ENCODE measurements at regions not wholly inside any gene's neighbourhood (a gene's known extent, or its start where the extent isn't known, plus 50 kb on each side); places are given as distances from the start of the nearest gene placed in this dataset.

DNA sequence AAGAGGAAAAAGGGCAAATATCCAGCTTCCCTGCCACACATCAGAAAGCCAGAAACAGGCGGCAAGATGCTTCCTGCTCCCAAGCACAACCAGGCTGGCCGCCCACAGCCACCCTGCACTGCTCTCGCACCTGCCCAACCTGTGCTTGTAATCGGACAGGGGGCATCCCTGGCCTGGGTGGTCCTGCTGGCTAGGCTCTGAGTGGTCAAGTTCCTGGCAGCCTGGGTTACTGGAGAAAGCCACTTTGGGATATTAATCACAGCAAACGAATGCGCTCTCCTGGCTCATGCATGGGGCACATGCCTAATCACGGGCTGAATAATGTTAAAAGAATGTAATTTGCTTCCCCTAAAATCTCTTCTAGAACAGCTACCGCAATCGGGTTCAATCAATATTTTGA lies 442.4 kb downstream of the MCTP2 start:
- DNase-seq (ENCODE audit: insufficient read length, low spot score): no peak
- FAIRE-seq: no peak

- DNase-seq (ENCODE audit: insufficient read length, low spot score) (no peak), FAIRE-seq (no peak)
Observed at GRCh38 chr15:94674296-94674695, 442.9 kb downstream of the MCTP2 start.

GRCh38 chr15:94677202-94677790 lies 445.9 kb downstream of the MCTP2 start:
- FAIRE-seq: no peak
- no peak for DNase-seq (ENCODE audit: insufficient read length, low spot score)

DNA sequence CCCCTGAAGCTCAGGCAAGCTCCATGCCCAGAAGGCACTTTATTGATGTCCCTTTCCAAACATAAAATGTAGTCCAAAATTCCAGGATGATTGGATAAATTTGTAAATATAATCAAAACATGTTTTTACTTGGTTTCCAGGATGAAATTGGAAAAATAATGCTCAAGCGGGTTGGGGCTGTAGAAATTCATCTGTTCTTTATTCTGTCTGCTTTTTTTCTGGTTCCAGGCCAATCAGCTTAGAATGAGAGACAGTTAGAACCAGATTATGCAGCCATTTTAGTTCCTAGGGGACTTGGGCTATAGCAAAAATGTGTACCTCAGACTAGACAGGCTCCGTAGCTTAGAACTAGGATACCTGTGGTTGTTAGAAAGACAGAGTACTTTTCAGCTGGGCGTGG lies 450.8 kb downstream of the MCTP2 start:
- FAIRE-seq (no peak), DNase-seq (ENCODE audit: insufficient read length, low spot score) (no peak)

- no peak for FAIRE-seq
- no peak for DNase-seq (ENCODE audit: insufficient read length, low spot score)
Observed at GRCh38 chr15:94683902-94684301, 452.5 kb downstream of the MCTP2 start.

DNA sequence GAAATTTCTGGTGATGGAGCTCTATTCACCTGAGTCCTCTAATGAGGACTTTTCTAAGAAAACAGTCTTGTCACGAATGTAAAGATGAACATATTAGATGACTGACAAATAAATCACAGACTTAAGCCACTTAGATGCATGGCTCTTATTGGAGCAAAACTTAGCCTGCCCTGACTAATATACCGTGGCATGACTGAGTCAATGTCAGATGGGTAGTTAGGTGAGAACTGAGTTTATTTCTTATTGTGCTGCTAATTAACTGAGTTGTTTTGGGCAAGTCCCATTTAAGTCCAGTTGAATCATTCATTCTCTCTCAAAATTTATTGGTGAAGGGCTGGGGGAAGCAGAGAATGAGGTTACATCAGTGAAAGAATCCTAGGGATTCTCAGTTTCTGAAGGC lies 459.8 kb downstream of the MCTP2 start:
- no peak for FAIRE-seq
- DNase-seq (ENCODE audit: insufficient read length, low spot score): no peak

DNA sequence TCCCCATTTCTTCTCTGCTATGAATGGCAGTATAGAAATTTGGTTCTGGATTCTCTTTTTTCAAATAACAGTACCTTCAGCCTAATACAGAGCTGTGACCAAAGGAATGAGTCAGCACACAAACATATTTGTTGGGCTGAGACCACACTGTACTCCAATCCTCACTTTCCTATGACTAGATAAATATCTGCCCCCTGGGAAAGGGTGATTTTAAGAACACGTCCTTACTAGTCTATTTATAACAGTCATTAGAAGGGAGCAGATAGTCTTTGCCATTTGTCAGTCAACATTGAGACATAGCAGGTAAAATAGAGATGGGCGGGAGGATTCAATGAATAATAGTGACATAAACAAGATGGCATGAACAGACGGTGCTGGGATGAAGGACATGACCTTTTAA lies 461.3 kb downstream of the MCTP2 start:
- FAIRE-seq (no peak), DNase-seq (ENCODE audit: insufficient read length, low spot score) (no peak)

DNA sequence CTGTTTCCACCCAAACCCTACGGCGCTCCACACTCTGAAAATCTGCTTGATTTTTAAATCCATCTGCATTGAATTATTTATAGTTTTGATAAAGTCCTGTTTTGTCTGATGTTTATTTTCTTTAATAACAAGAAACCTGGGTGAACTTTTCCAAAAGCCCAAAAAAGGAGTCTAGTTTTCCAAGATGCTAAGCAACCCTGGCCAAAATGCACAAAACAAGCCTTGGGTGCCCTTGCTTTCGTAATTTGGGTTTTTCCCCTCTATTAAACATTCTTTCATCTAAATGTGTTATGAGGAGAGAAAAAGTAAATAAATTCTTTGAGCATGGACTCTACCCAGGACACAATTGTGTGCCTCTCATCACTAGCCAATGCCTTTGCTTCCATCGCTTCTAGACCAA lies 468.9 kb downstream of the MCTP2 start:
- DNase-seq (ENCODE audit: insufficient read length, low spot score): no peak
- FAIRE-seq: no peak

DNA sequence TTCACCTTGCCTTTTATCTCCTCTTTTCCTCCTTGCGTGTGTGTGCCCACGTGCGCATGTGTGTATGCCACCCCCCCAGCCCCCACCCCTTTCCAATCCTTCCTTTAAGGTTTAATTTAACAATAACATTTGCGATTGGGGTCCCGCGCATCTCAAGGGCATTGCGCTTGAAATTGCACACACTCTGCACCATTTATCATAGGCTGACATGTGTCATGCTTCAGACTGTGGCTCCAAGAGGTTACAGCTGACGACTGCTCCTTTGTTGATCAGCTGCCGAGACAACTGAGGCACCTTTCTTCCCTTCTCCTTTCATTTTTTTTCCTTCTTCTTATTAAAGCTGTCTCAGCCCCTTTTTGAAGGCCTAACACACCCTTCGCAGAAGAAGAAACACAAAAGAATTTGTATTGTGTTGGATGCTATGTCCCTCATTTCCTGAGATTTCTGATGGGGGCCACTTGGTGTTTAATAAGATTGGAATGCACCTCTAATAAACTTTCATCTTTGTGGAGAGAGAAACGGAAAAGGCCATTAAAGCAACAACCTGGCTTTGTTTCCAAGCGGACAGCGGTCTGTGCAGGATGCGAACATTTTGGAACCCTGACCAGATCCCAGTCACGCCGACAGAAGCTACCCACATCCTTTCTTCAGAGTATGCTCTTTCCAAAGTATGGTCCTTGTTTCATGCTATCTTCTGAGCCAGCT lies 470.1 kb downstream of the MCTP2 start:
- FAIRE-seq: no peak

DNA sequence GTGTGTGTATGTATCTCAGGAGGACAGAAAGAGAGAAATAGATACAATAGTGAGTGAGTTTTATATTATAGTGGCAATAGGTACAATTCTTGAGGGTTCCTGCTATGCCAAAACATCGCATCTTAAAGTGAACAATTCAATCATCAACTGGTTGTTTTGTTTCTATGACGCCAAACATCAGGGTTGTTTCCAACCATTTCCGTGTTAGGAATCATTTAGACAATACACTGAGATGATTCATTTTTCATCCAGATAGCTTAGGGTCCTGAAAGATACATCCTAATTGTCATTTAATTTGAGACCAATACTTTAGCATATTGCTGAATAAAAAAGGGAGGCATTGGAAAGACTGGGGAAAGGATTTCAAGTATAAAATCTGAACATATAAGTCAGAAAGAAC lies 472.2 kb downstream of the MCTP2 start:
- no peak for FAIRE-seq
- DNase-seq (ENCODE audit: insufficient read length, low spot score): no peak

More for the DNA sequence above, 470.1 kb downstream of the MCTP2 start:
- DNase-seq (ENCODE audit: insufficient read length, low spot score): no peak

DNA sequence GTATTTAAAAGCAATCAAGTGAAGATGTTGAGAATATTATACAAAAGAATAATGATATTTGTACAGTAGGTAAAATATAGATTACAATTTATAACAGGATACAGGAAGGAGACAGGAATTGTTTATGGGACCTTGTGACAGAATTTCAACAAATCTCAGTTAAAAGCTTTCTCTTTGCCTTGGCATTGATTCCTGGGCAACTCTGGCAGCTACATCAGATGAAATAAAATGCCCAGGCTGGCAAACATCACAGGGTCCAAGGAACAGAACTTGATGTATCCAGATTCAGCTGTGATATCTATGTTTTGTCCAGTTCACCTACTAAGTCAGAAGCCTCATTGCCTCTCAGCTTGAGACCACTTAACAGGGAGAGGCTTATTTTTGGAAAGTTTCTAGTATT lies 473.1 kb downstream of the MCTP2 start:
- no peak for DNase-seq (ENCODE audit: insufficient read length, low spot score)

DNA sequence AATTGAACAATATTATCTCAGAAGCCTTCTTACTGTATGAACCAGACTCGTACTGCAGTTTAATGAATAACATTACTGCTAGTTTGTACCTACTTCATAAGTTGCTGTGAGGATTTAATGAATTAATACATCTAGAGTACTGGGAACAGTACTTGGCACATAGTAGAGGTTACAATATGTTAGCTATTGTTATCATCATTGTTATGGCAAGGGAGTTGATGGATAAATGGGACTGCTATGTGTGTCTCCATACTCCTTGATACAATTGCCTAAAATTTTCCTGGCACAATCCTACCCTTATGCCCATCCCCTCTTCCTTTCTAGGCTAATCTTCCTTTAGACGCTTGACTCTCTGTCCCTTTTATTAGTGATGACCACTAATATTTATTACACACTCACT lies 473.6 kb downstream of the MCTP2 start:
- DNase-seq (ENCODE audit: insufficient read length, low spot score) (no peak), FAIRE-seq (no peak)

More for the DNA sequence above, 473.1 kb downstream of the MCTP2 start:
- FAIRE-seq: no peak

- FAIRE-seq: no peak
- DNase-seq (ENCODE audit: insufficient read length, low spot score): no peak
Observed at GRCh38 chr15:94709319-94709718, 478.0 kb downstream of the MCTP2 start.

GRCh38 chr15:94722024-94722636 lies 490.8 kb downstream of the MCTP2 start:
- DNase-seq (ENCODE audit: insufficient read length, low spot score) (no peak), FAIRE-seq (no peak)

GRCh38 chr15:94723801-94724200 lies 492.4 kb downstream of the MCTP2 start:
- no peak for DNase-seq (ENCODE audit: insufficient read length, low spot score)
- FAIRE-seq: no peak

DNA sequence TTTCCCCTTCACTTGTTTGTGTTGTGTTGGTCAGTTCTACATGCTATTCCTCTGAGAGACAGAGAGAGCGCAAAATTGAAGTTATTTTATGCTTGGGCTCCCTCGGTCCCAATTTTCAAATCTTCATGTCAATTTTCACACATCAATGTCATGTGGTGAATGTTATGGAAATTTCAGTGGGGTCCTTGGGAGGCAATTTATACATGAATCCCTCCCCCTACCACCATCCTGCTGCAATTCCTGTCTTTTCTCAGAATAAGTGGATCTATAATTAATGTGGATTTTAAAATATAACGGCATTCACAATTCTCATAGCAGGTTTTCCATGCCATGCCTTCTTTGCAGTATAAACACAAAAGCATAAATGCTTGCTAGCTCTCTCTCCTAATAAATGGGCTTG lies 499.9 kb downstream of the MCTP2 start:
- DNase-seq (ENCODE audit: insufficient read length, low spot score): no peak
- no peak for FAIRE-seq

DNA sequence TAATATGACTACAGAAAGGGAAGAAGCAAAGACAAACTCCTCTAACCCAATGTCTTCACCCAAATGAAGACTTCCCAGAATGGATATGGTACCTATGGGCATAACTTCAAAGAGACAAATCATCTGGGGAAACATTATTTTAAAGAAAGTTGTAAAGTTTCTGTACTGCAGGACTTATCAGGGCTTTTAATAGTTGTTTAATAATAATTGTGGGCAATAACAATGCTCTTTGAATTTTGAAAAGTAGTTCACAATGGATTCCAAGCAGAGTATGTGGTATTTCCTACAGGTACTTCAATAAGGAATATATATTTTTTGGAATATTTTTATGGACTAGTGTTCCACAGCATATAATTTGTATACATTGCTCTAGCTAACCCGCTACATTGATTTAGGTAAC lies 503.1 kb downstream of the MCTP2 start:
- no peak for FAIRE-seq

GRCh38 chr15:94736236-94736635 lies 504.9 kb downstream of the MCTP2 start:
- no peak for DNase-seq (ENCODE audit: insufficient read length, low spot score)
- no peak for FAIRE-seq

More for the DNA sequence above, 503.1 kb downstream of the MCTP2 start:
- DNase-seq (ENCODE audit: insufficient read length, low spot score): no peak

- DNase-seq (ENCODE audit: insufficient read length, low spot score) (no peak), FAIRE-seq (no peak)
Observed at GRCh38 chr15:94739639-94740038, 508.3 kb downstream of the MCTP2 start.

GRCh38 chr15:94740469-94740868 lies 509.1 kb downstream of the MCTP2 start:
- FAIRE-seq (no peak), DNase-seq (ENCODE audit: insufficient read length, low spot score) (no peak)

- DNase-seq (ENCODE audit: insufficient read length, low spot score) (no peak), FAIRE-seq (no peak)
Observed at GRCh38 chr15:94743668-94744067, 512.3 kb downstream of the MCTP2 start.

DNA sequence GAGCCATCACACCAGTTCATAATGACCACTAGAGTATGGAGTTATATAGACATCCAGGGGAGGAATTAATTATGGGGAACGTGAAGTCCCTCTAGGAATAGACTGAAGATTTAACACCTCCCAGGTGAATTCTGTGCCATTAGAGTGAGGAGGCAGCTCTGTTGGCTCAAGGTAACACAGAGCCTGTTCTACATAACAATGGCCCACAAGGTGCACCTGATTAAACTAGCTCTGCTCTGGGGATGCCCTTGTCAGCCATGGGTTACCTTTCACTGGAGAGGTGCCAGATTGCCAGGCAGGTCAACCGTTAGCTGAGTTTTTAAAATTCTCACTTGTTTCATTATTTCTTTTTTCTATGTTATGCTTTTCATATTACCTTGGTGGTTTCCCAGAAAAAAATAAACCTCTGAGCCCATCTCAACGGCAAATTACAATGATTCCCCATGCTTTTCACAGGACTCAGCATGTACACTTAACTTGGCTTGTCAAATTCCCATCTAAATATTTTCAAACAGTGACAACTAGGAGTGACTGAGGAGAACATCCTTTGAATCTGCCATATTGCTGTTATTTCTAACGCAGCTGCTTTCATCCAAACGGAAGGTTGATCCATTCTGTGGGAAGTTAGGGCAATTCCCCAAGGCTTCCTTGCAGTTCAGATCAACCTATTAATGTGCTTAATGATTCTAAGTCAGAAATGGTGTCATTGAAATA lies 512.9 kb downstream of the MCTP2 start:
- FAIRE-seq: no peak
- no peak for DNase-seq (ENCODE audit: insufficient read length, low spot score)
